GM23338 (cell line): ENCODE measurements at regions not wholly inside any gene's neighbourhood (a gene's known extent, or its start where the extent isn't known, plus 50 kb on each side); places are given as distances from the start of the nearest gene placed in this dataset.

Experiments
- ATAC-seq: fragments of 200-7000 bp; cut with Tn5 transposase; 3 replicates; pipeline ENCODE4 v1.9.1; 2020
- DNase-seq: peaks from one replicate; pipeline ENCODE4 v3.0.0-alpha.2; 2015; ENCODE audit warnings: low spot score
- H2AFZ ChIP-seq: fragments of 200-600 bp; sonication (generic); 2 replicates; pipeline ENCODE4 v1.8.0; 2016; ENCODE audit warnings: antibody characterized with exemption, mild to moderate bottlenecking, moderate library complexity
- H3F3A ChIP-seq: fragments of 200-600 bp; sonication (generic); replicated peaks from 2 replicates; pipeline ENCODE4 v1.8.0; 2017; ENCODE audit warnings: antibody characterized with exemption, mixed run types, low read depth
- H3K27ac ChIP-seq: fragments of 200-600 bp; sonication (generic); 2 replicates; pipeline ENCODE4 v1.6.1; 2016; ENCODE audit warnings: low read depth
- H3K27me3 ChIP-seq: fragments of 200-600 bp; sonication (generic); 2 replicates; pipeline ENCODE4 v1.8.0; 2016; ENCODE audit warnings: mild to moderate bottlenecking, mixed run types, moderate library complexity; ENCODE audit not compliant: insufficient read depth
- H3K36me3 ChIP-seq: fragments of 200-600 bp; sonication (generic); 2 replicates; pipeline ENCODE4 v1.8.0; 2016; ENCODE audit warnings: mild to moderate bottlenecking; ENCODE audit not compliant: insufficient read depth
- H3K4me1 ChIP-seq: fragments of 200-600 bp; sonication (generic); 2 replicates; pipeline ENCODE4 v1.8.0; 2016; ENCODE audit warnings: mild to moderate bottlenecking, moderate library complexity; ENCODE audit not compliant: insufficient read depth
- H3K4me2 ChIP-seq: fragments of 200-600 bp; sonication (generic); 2 replicates; pipeline ENCODE4 v1.7.1; 2017; ENCODE audit warnings: mixed run types
- H3K4me3 ChIP-seq: fragments of 200-600 bp; sonication (generic); 2 replicates; pipeline ENCODE4 v1.6.1; 2016; ENCODE audit warnings: mixed run types
- H3K79me2 ChIP-seq: fragments of 200-600 bp; sonication (generic); replicated peaks from 2 replicates; pipeline ENCODE4 v1.8.0; 2017; ENCODE audit warnings: mild to moderate bottlenecking; ENCODE audit not compliant: insufficient read depth
- H3K9me2 ChIP-seq: fragments of 200-600 bp; sonication (generic); 2 replicates; pipeline ENCODE4 v1.8.0; 2017; ENCODE audit not compliant: insufficient read depth
- H4K20me1 ChIP-seq: fragments of 200-600 bp; sonication (generic); replicated peaks from 2 replicates; pipeline ENCODE4 v1.8.0; 2017; ENCODE audit warnings: mild to moderate bottlenecking; ENCODE audit not compliant: insufficient read depth
- H3K27ac Mint-ChIP-seq: 2 replicates; pipeline ENCODE4 v1.8.0; 2020; ENCODE audit warnings: inconsistent platforms, mild to moderate bottlenecking, moderate library complexity, mixed read lengths
- H3K27me3 Mint-ChIP-seq: 3 replicates; pipeline ENCODE4 v1.8.0; 2022; ENCODE audit warnings: low read depth, mild to moderate bottlenecking, moderate library complexity, mixed read lengths, inconsistent platforms; ENCODE audit not compliant: insufficient read depth, poor library complexity
- H3K36me3 Mint-ChIP-seq: 3 replicates; pipeline ENCODE4 v1.8.0; 2021; ENCODE audit warnings: low read depth, mild to moderate bottlenecking, inconsistent platforms, moderate library complexity, mixed read lengths
- H3K4me1 Mint-ChIP-seq: 3 replicates; pipeline ENCODE4 v1.8.0; 2020; ENCODE audit warnings: mild to moderate bottlenecking, inconsistent platforms, mixed read lengths
- H3K4me3 Mint-ChIP-seq: 3 replicates; pipeline ENCODE4 v1.8.0; 2021; ENCODE audit warnings: moderate library complexity, mild to moderate bottlenecking, inconsistent platforms, mixed read lengths
- H3K9me3 Mint-ChIP-seq: 3 replicates; pipeline ENCODE4 v1.8.0; 2020; ENCODE audit warnings: moderate library complexity, mild to moderate bottlenecking, inconsistent platforms, mixed read lengths
- CREB1 ChIP-seq: fragments of 250-450 bp; sonication (Bioruptor Pico); IDR thresholded peaks from 2 replicates; pipeline ENCODE4 v1.5.0; 2020; ENCODE audit warnings: low read depth, mild to moderate bottlenecking, moderate library complexity
- ZNF114 ChIP-seq: fragments of 250-450 bp; sonication (Bioruptor Pico); IDR thresholded peaks from 2 replicates; pipeline ENCODE4 v1.5.0; 2020; ENCODE audit warnings: mild to moderate bottlenecking, moderate library complexity
- TF ChIP-seq, protein P1 (sequence below): fragments of 250-450 bp; sonication (Bioruptor Pico); IDR thresholded peaks from 2 replicates; pipeline ENCODE4 v1.5.0; 2020; ENCODE audit warnings: mild to moderate bottlenecking, moderate library complexity
- TF ChIP-seq, protein P2 (sequence below): IDR thresholded peaks from one replicate; pipeline ENCODE4 v1.6.1; 2018; ENCODE audit warnings: antibody characterized with exemption; ENCODE audit not compliant: unreplicated experiment

GRCh38 chr13:86368924-86369323 is 569.7 kb upstream of the SLITRK6 start (continued):
- TF ChIP-seq, protein P1, sequence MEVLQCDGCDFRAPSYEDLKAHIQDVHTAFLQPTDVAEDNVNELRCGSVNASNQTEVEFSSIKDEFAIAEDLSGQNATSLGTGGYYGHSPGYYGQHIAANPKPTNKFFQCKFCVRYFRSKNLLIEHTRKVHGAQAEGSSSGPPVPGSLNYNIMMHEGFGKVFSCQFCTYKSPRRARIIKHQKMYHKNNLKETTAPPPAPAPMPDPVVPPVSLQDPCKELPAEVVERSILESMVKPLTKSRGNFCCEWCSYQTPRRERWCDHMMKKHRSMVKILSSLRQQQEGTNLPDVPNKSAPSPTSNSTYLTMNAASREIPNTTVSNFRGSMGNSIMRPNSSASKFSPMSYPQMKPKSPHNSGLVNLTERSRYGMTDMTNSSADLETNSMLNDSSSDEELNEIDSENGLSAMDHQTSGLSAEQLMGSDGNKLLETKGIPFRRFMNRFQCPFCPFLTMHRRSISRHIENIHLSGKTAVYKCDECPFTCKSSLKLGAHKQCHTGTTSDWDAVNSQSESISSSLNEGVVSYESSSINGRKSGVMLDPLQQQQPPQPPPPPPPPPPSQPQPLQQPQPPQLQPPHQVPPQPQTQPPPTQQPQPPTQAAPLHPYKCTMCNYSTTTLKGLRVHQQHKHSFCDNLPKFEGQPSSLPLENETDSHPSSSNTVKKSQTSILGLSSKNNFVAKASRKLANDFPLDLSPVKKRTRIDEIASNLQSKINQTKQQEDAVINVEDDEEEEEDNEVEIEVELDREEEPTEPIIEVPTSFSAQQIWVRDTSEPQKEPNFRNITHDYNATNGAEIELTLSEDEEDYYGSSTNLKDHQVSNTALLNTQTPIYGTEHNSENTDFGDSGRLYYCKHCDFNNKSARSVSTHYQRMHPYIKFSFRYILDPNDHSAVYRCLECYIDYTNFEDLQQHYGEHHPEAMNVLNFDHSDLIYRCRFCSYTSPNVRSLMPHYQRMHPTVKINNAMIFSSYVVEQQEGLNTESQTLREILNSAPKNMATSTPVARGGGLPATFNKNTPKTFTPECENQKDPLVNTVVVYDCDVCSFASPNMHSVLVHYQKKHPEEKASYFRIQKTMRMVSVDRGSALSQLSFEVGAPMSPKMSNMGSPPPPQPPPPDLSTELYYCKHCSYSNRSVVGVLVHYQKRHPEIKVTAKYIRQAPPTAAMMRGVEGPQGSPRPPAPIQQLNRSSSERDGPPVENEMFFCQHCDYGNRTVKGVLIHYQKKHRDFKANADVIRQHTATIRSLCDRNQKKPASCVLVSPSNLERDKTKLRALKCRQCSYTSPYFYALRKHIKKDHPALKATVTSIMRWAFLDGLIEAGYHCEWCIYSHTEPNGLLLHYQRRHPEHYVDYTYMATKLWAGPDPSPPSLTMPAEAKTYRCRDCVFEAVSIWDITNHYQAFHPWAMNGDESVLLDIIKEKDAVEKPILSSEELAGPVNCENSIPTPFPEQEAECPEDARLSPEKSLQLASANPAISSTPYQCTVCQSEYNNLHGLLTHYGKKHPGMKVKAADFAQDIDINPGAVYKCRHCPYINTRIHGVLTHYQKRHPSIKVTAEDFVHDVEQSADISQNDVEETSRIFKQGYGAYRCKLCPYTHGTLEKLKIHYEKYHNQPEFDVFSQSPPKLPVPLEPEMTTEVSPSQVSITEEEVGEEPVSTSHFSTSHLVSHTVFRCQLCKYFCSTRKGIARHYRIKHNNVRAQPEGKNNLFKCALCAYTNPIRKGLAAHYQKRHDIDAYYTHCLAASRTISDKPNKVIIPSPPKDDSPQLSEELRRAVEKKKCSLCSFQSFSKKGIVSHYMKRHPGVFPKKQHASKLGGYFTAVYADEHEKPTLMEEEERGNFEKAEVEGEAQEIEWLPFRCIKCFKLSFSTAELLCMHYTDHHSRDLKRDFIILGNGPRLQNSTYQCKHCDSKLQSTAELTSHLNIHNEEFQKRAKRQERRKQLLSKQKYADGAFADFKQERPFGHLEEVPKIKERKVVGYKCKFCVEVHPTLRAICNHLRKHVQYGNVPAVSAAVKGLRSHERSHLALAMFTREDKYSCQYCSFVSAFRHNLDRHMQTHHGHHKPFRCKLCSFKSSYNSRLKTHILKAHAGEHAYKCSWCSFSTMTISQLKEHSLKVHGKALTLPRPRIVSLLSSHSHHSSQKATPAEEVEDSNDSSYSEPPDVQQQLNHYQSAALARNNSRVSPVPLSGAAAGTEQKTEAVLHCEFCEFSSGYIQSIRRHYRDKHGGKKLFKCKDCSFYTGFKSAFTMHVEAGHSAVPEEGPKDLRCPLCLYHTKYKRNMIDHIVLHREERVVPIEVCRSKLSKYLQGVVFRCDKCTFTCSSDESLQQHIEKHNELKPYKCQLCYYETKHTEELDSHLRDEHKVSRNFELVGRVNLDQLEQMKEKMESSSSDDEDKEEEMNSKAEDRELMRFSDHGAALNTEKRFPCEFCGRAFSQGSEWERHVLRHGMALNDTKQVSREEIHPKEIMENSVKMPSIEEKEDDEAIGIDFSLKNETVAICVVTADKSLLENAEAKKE (CRISPR knock-in tag): no peak
- TF ChIP-seq, protein P2, sequence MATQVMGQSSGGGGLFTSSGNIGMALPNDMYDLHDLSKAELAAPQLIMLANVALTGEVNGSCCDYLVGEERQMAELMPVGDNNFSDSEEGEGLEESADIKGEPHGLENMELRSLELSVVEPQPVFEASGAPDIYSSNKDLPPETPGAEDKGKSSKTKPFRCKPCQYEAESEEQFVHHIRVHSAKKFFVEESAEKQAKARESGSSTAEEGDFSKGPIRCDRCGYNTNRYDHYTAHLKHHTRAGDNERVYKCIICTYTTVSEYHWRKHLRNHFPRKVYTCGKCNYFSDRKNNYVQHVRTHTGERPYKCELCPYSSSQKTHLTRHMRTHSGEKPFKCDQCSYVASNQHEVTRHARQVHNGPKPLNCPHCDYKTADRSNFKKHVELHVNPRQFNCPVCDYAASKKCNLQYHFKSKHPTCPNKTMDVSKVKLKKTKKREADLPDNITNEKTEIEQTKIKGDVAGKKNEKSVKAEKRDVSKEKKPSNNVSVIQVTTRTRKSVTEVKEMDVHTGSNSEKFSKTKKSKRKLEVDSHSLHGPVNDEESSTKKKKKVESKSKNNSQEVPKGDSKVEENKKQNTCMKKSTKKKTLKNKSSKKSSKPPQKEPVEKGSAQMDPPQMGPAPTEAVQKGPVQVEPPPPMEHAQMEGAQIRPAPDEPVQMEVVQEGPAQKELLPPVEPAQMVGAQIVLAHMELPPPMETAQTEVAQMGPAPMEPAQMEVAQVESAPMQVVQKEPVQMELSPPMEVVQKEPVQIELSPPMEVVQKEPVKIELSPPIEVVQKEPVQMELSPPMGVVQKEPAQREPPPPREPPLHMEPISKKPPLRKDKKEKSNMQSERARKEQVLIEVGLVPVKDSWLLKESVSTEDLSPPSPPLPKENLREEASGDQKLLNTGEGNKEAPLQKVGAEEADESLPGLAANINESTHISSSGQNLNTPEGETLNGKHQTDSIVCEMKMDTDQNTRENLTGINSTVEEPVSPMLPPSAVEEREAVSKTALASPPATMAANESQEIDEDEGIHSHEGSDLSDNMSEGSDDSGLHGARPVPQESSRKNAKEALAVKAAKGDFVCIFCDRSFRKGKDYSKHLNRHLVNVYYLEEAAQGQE: no peak

- no peak overlapping the region for H3K27ac Mint-ChIP-seq
- H3K4me1 Mint-ChIP-seq: 0 out of 3 replicates have a peak, but pooled peaks cover 4% of the 10 kb centered on the region
- no peaks in the 10 kb centered on the region for H3K9me2 ChIP-seq
- DNase-seq: no peak
- H3K27me3 ChIP-seq: no peaks in the 10 kb centered on the region
- peaks cover 2% of the 10 kb centered on the region for H3K27me3 Mint-ChIP-seq
- H3K4me3 Mint-ChIP-seq: no peak overlapping the region
- no peaks in the 10 kb centered on the region for H3K4me1 ChIP-seq
- H3K27ac ChIP-seq: no peak overlapping the region
- no peak for ATAC-seq
- H3K4me3 ChIP-seq: no peak overlapping the region
- no peak overlapping the region for H3K4me2 ChIP-seq
- H2AFZ ChIP-seq: no peak overlapping the region
- H3K36me3 Mint-ChIP-seq: no peaks in the 10 kb centered on the region; the same call in 2 of the 3 replicates
- H3F3A ChIP-seq: no peaks in the 10 kb centered on the region
- H4K20me1 ChIP-seq: no peaks in the 10 kb centered on the region
- H3K9me3 Mint-ChIP-seq: no peaks in the 10 kb centered on the region
- no peaks in the 10 kb centered on the region for H3K79me2 ChIP-seq
- no peaks in the 10 kb centered on the region for H3K36me3 ChIP-seq
- TF ChIP-seq ZNF114 (CRISPR knock-in tag) (no peak), CREB1 (CRISPR knock-in tag) (no peak)
- TF ChIP-seq, protein P1 (CRISPR knock-in tag): no peak
These were observed 578.2 kb upstream of the SLITRK6 start for GRCh38 chr13:86377451-86377850.
